ENCODE measurements at regions not wholly inside any gene's neighbourhood (a gene's known extent, or its start where the extent isn't known, plus 50 kb on each side); places are given as distances from the start of the nearest gene placed in this dataset.

GRCh38 chr4:34854451-34854850, 1389.9 kb downstream of the ARAP2 start:
- TF ChIP-seq CTCF (IDR thresholded peaks at IDR 0.05), result no peak
- no peak for TF ChIP-seq POLR2A (IDR thresholded peaks at IDR 0.05)
- TF ChIP-seq EP300 (IDR thresholded peaks at IDR 0.05), result no peak
- TF ChIP-seq POLR2AphosphoS5 (IDR thresholded peaks at IDR 0.05), result no peak
